ENCODE measurements at regions not wholly inside any gene's neighbourhood (a gene's known extent, or its start where the extent isn't known, plus 50 kb on each side); places are given as distances from the start of the nearest gene placed in this dataset.

DNA sequence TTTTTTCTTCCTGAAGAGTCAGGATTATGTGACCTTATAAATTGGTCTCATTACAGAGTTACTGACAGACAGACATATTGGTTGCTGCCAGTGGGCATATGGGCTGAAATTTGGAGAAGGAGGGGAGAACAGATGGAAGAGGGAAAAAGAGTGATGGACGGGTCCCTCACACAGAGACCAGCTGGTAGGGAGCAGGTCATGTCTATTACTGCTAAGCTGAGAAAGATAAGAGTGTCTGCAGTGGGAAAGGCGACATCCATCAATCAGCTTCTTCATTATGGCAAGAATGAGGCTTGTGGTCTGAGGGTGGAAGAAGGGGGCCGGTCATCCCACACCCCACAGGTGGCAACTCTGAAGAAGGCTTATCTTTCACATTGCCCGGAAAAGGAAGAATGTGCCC is 353.8 kb upstream of the RSPO3 start:
- DNase-seq, result no peak

GRCh38 chr6:126766820-126767219 is 351.7 kb upstream of the RSPO3 start:
- no peak for DNase-seq

GRCh38 chr6:126767711-126768110 is 350.8 kb upstream of the RSPO3 start:
- no peak for DNase-seq

- DNase-seq, result no peak
These were observed 348.3 kb upstream of the RSPO3 start for GRCh38 chr6:126770176-126770575.

DNA sequence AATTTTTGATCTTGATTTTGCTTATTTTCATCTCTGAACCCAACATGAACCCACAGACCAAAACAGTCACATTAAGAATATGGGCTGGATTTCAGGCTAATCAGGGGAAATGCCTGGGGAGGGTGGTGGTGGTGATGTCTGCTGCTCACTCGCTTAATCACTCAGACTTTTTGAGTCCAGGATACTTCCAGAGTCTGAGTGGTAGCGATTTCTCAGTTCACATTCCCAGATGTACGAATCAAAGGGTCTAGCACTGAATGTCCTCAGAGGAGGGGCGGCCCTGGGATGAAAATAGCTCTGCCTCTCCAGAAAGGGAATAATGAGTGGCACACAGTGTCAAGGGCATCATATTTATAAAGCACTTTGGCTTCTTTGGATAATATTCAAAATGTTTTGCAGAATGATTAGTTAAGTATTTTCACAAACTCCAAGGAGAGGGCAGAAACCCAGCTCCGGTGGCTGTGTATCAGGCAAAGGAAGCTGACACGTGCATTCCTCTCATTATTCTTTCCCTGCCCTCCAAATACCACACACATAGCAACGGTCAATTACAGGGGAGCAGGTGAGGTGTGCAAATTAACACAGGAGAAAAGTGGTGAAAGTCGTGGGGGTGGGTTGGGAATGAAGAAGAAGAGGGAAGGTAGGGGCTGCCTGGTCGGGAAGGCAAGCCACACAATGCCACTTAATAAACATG is 345.2 kb upstream of the RSPO3 start:
- DNase-seq, result no peak

DNA sequence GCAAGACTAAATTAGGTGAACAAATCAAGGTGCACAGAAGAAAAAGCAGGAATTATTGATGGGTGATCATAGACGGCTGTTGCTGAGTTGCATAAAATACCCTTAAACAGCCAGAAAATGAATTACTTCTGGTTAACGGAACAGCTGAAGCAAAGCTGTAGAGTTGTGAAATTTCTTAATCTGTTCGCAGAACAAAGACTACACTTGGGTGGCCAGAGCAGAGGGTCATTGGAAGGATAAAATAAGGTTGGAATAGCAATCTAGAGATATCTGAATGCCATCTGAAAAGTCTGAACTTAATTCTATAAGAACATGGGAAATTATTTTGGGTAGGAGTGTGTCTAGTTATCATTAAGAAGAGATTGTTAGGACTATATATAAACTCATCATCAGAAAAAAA is 339.1 kb upstream of the RSPO3 start:
- DNase-seq, result no peak

DNA sequence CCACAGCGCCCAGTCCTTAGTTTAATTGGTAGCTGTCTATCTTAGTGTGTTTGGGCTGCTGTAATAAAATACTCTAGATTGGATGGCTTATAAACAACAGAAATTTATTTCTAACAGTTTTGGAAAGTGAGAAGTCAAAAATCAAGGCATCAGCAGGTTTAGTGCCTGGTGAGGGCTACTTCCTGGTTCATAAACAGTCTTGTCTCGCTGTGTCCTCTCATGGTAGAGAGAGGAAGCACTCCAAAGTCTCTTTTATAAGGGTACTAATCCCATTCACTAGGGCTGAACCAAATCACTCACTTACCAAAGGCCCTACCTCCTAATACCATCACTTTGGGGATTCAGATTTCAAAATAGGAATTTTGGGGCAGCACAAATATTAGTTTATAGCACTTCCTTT is 336.9 kb upstream of the RSPO3 start:
- DNase-seq, result no peak

- DNase-seq, result no peak
These were observed 334.2 kb upstream of the RSPO3 start for GRCh38 chr6:126784161-126784790.

DNA sequence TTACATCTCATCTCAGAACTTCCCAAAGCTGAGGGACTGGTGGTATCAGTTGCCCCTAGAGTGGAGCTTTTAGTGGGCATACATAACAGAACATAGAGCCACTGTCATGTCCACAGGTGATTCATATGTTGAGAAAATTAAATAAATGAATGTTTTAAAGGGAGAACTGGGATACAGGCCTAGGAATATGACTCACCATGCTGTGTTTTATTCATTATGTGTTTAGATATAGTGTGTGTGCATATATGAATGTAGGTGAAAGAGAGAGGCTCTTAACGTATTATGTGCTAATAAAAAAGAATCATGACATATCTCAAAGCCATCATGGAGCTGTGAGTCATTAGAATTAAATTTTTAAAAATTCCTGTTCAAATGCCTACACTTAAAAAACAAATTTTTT is 332.2 kb upstream of the RSPO3 start:
- no peak for DNase-seq

- DNase-seq, result no peak
These were observed 330.8 kb upstream of the RSPO3 start for GRCh38 chr6:126787635-126788034.

- DNase-seq, result no peak
These were observed 329.6 kb upstream of the RSPO3 start for GRCh38 chr6:126788861-126789365.

DNA sequence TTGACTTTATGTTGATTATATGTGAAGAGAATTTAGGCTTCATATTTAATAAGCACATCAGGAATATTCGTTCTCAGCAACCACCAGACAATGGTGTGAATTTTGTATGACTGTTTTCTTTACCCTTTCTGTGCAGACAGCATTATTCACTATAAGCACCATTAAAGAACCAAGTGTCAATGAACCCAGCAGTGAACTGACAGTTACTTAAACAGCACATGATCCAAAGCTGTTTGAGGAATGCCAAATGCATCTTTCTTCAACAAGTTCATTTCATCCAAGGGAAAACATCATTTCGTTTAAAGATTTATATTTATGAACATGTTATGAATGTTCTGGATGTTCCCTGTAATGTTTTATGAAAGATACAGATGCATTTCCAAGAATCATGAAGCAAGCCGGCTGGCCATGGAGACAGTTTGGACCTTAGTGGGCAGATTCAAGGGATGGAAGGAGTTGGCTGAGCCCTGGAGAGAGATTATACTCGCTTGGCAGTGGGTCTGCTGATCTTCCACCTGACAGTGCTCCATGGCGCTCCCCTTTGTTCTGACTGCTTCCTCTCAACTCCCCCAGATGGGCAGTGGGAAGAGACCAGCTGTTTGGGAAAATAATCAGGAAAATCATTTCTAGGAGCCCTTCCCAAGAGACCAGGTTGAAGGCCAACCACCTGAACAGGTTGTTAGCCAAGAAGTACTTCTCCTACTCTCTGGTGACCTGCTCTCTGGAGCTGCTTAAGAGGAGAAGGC is 326.0 kb upstream of the RSPO3 start:
- DNase-seq, result no peak

- no peak for DNase-seq
These were observed 323.3 kb upstream of the RSPO3 start for GRCh38 chr6:126795161-126795560.

DNA sequence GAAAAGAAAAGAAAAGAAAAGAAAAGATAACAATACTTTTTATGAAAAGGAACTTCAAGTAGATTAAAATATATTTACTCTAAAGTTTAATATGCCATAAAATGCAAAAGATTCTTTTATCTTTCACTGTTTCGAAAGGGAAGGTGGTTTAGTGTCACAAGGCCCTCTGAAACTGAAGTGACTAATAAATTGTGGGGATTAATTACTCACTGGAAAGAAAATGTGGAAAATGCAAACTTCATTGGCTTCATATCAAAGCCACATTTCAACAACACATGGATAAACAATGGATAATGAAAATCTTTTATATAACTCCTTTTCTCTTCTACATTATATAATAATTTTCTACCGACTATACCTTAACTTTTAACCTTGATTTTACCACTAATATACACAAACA is 320.5 kb upstream of the RSPO3 start:
- no peak for DNase-seq

DNA sequence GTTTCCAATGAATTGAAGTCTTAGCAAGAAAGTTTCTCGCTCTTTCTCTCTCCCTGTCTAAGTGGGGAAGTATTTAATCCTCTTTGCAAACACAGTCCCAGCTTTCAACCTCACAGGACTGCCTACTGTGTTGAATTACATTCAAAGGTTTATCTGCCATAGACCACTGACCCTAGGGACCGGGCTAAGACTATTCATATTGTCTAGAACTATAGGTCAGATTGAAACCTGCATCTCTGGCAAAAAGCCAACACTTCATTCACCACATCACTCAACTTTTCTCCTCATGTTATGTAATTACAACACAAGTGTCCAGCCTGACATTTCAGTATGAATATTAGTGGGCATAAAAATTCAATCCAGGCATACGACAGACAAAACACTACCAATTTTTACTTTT is 314.7 kb upstream of the RSPO3 start:
- no peak for DNase-seq

- DNase-seq, result peak in 1 of 2 experiments; percentile 7
These were observed 314.0 kb upstream of the RSPO3 start for GRCh38 chr6:126804332-126805064.

- DNase-seq, result no peak
These were observed 312.6 kb upstream of the RSPO3 start for GRCh38 chr6:126805861-126806260.

DNA sequence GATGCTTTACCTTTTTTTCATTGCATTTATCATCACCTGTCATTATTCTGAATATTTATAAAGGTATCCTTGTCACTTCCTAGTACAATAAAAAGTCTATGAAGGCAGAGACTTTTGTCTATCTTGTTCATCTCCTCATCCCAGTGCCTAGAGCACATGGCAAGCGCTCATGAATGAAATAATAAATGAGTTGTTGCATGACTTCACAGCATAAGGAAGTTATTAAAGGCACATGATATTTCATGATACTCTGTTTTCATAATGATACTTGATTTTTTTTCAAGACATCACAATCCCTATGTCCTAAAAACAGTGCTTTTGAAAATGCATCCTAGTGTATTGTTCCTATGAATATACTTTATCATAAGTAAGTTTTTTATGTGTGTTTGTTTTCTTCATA is 310.6 kb upstream of the RSPO3 start:
- no peak for DNase-seq

DNA sequence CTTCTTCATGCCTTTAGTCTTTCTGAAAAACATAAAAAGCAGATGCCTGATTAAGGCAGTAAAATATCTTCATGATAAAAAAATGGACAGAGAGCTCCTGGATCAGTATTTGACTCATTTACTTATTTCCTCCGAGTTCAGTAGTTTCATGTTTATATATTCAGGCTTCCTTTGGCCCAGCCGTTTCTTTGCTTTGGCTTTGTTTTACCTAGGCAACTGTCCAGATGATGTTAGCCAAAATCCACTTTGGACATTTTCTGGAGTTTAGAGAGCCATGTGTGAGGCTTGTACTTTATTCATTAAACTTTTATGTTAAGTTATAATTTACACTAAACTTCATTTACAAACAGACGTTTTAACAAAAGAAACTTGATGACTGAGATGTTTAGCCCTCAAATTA is 307.1 kb upstream of the RSPO3 start:
- no peak for DNase-seq

- DNase-seq, result no peak
These were observed 306.5 kb upstream of the RSPO3 start for GRCh38 chr6:126812010-126812409.

DNA sequence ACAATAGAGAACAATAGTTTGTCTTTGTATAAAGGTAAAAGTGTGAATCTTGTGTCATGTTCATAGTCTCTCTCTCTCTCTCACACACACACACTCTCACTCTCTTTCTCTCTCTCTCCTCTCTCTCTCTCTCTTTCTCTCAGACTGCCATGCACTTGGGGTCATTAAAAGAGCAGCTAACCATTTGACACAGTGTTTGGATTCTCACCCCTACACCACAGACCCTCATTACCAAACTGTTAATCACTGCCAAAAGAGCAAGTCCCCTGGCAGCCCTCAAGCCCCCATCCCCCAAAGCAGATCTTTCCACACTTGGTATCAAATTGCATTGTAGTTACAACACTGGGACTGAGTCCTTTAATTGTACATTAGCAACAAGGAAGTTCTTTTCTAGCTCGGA is 305.8 kb upstream of the RSPO3 start:
- no peak for DNase-seq

- no peak for DNase-seq
These were observed 297.8 kb upstream of the RSPO3 start for GRCh38 chr6:126820634-126821033.

- DNase-seq, result no peak
These were observed 296.8 kb upstream of the RSPO3 start for GRCh38 chr6:126821706-126822105.

Measured in cerebellar nuclear complex (tissue), 1 donor.